ENCODE measurements at regions not wholly inside any gene's neighbourhood (a gene's known extent, or its start where the extent isn't known, plus 50 kb on each side); places are given as distances from the start of the nearest gene placed in this dataset.
"Not testable (repeated sequence)": the region's sequence is repeated elsewhere in the genome, so short reads cannot be mapped to it uniquely, and the experiment has no call there.

- no peak for DNase-seq
Measured at GRCh38 chr10:65581426-65582026, 1344.3 kb upstream of the LRRTM3 start.

- DNase-seq = no peak
Measured at GRCh38 chr10:65602182-65602865, 1323.5 kb upstream of the LRRTM3 start.

- no peak for DNase-seq
Measured at GRCh38 chr10:65611592-65611991, 1314.2 kb upstream of the LRRTM3 start.

GRCh38 chr10:65614956-65615565 is 1310.8 kb upstream of the LRRTM3 start:
- no peak for DNase-seq

- DNase-seq = no peak
Measured at GRCh38 chr10:65618126-65618525, 1307.7 kb upstream of the LRRTM3 start.

- DNase-seq = no peak
Measured at GRCh38 chr10:65620404-65621048, 1305.3 kb upstream of the LRRTM3 start.

- DNase-seq = no peak
Measured at GRCh38 chr10:65622608-65623007, 1303.2 kb upstream of the LRRTM3 start.

GRCh38 chr10:65628493-65629139 is 1297.2 kb upstream of the LRRTM3 start:
- DNase-seq = no peak

- DNase-seq = no peak
Measured at GRCh38 chr10:65660006-65660405, 1265.8 kb upstream of the LRRTM3 start.

- no peak for DNase-seq
Measured at GRCh38 chr10:65670087-65670486, 1255.7 kb upstream of the LRRTM3 start.

- not testable (repeated sequence) for DNase-seq
Measured at GRCh38 chr10:65670596-65670995, 1255.2 kb upstream of the LRRTM3 start.

- no peak for DNase-seq
Measured at GRCh38 chr10:65675236-65675635, 1250.6 kb upstream of the LRRTM3 start.

- no peak for DNase-seq
Measured at GRCh38 chr10:65684896-65685295, 1240.9 kb upstream of the LRRTM3 start.

- DNase-seq = no peak
Measured at GRCh38 chr10:65701168-65701776, 1224.6 kb upstream of the LRRTM3 start.

- no peak for DNase-seq
Measured at GRCh38 chr10:65708057-65708456, 1217.8 kb upstream of the LRRTM3 start.

- no peak for DNase-seq
Measured at GRCh38 chr10:65710306-65710705, 1215.5 kb upstream of the LRRTM3 start.

GRCh38 chr10:65719790-65720189 is 1206.0 kb upstream of the LRRTM3 start:
- DNase-seq = no peak

- no peak for DNase-seq
Measured at GRCh38 chr10:65720901-65721300, 1204.9 kb upstream of the LRRTM3 start.

GRCh38 chr10:65723525-65723924 is 1202.3 kb upstream of the LRRTM3 start:
- no peak for DNase-seq

- DNase-seq = no peak
Measured at GRCh38 chr10:65735382-65735781, 1190.5 kb upstream of the LRRTM3 start.

GRCh38 chr10:65742906-65743305 is 1182.9 kb upstream of the LRRTM3 start:
- DNase-seq = no peak

- no peak for DNase-seq
Measured at GRCh38 chr10:65751218-65751617, 1174.6 kb upstream of the LRRTM3 start.

- DNase-seq = no peak
Measured at GRCh38 chr10:65751896-65752295, 1173.9 kb upstream of the LRRTM3 start.
